SIG-M5 treated with dmso at 0.1 percent for 504 hours (cell line): ENCODE measurements at regions not wholly inside any gene's neighbourhood (a gene's known extent, or its start where the extent isn't known, plus 50 kb on each side); places are given as distances from the start of the nearest gene placed in this dataset.

Experiments
- DNase-seq: peaks from one replicate; lab custom pipeline; 2025; ENCODE audit not compliant: unreplicated experiment; lab: John Stamatoyannopoulos, UW

DNA sequence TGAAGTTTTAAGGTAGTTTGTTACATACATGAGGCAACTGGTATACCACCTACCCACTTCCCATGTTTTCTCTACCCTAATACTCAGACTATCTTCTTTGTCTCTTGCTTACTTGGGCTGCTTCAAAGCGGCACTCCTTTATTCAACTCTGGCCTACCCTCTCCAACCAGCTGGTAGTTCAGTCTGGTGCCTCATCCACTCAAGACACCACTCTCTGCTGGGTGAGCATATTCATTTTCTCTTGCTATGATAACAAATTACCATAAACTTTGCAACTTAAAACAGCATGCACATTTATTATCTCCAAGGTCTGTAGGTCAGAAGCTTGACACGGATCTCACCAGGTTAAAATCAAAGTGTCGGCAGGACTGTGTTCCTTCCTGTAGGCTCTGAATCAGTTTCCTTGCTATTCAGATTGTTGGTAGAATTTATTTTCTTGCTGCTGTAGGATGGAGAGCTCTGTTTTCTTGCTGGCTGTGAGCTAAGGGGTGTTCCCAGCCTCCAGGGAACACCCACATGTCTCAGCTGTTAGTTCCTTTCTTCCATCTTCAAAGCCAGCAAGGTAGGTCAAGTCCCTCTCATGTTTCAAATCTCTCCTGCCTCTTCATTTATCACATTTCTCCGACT is 666.0 kb downstream of the DIAPH3 start:
- no peak for DNase-seq

DNA sequence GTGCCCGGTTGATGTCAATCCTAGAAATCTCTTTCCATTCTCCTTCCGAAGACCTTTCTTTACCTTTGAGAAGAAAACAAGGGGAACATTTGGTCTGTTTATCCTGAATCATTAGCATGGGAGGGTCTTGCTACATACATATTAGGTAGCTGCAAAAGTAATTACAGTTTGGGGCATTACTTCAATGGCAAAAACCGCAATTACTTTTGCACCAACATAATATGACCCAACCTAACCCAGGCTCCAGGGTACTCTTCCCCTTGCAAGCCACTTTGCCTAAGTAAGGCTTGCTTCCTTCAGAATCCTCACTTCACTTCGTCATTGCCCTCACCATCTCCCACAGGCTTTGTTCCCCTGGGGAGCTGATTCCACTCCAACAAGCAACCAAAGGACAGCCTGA is 662.7 kb downstream of the DIAPH3 start:
- DNase-seq, result no peak

DNA sequence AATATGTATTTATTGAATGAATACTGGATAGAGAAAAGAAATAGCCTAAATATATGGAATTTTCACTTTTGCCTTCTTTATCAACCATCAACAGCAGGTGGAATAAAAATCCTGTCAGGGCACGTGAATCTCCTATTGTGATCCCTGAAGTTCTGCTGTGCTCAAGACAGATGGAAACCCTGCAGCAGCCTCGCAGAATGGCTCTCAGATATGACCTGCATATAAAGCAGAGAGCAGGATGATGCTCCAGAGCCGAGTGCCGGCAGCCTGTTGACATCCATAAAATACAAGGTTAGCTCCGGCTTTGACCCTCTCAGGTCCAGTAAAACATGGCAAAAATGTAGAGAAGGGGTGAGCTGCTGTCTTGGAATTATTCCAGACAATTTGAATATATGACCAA is 659.3 kb downstream of the DIAPH3 start:
- no peak for DNase-seq

DNA sequence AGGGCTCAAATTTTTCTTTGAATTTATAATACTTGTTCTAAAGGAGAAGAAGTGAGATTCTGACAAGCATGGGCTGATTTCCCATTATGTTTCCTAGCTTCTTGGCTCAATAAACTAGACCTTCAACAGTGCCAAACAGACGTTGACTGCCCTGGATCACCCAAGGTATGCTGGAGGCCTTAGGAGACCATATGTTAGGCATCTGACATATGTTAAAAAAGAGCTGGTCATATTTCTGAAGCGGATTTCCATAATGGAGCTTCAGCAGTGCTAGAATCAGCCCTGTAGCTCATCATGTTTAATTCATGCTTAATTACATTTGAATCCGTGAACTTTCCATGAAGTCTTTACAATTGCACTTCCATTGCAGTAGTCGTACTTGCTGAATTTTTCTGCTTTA is 653.3 kb downstream of the DIAPH3 start:
- DNase-seq, result no peak

DNA sequence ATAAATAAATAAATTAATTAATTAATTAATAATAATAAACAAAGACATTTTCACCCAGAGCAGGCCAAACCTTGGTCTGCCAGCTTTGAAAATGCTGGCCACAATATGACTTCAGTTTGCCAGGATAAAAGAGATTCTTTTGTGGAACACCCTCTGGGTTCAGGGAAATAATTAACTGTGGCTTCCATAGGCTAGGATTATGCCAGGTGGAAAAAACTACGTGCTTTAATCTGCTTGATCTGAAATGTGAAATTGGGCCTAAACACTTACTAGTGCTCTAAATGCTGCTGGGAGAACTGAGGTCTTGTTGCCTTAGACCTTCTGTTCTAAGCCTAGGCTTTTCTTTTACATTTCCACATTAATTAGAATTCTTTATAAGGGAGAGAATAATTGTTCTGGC is 650.0 kb downstream of the DIAPH3 start:
- no peak for DNase-seq

DNA sequence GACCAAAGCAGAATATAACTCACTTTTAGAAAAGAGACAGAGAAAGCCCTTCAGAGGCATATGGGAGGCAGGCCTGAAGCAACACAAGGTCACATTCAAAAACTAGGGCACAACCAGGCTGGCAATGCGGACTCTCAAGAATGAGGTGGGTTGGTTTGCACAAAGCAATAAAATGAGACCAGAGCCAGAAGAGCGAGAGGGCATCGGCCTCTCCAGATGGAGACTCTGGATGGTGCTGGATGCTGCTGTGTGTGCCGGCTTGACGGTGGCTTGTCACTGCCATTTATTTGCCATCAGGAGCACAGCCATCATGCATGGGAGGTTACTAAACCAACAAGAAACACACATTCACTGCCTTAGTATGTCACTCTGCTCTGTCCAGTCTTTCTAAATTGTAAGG is 649.4 kb downstream of the DIAPH3 start:
- DNase-seq, result no peak

DNA sequence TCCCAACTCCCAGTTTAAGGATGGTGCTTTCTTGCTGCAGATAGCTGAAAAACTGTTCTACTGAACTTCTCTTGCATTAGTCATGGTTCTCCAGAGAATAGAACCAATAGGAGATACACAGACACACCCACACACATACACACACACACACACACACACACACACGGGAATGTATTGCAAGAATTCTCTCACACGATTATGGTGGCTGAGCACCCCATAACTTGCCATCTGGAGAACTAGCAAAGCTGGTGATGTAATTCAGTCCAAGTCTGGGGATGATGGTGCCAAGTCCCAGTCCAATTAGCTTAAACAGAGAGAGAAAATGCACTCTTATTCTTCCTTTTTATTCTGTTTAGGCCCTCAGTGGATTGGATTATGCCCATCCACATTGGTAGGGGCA is 643.9 kb downstream of the DIAPH3 start:
- DNase-seq, result no peak

DNA sequence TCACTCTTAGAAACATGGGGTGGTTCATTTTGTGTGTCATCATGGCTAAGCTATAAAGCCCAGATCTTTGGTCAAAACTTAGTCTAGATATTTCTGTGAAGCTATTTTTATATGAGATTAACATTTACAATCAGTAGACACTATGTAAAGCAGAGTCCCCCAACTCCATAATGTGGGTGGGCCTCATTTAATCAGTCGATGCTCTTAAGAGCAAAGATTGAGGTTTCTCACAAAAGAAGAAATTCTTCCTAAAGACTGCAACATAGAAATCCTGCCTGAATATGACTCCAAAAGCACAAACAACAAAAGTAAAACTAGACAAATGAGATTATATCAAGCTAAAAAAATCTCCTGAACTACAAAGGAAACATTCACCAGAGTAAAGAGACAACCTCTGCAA is 642.2 kb downstream of the DIAPH3 start:
- no peak for DNase-seq

DNA sequence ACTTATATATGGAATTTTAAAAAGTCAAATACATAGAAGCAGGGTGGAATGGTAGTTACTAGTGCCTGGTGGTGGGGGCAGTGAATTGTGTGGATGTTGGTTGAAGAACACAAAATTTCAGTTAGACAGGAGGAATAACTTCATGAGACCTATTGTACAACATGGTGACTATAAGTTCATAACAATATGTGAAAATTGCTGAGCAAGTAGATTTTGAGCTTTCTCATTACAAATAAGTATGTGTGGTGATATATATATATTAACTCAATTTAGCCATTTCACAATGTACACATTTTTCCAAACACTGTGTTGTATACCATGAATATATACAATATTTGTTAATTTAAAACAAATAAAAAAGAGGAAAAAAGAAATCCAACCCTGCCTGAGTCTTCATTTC is 641.1 kb downstream of the DIAPH3 start:
- no peak for DNase-seq

DNA sequence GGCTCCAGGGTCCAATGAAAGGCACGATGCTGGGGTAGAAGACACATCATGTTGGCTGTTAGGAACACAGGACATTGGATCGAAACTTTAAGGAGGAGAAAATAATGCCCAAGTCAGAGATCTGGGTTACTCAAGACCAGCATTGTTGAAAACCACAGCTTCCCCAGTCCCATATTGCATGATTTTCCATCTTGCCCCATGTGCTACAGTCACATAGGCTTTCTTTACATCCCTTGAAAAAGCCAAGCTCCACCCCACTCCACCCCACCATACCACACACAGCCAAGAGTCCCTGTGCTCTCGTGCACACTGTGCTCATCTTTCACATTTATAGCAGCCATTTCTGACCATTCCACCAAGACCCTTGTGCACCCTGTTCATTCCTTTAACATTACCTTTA is 636.2 kb downstream of the DIAPH3 start:
- DNase-seq, result peak; percentile 88

DNA sequence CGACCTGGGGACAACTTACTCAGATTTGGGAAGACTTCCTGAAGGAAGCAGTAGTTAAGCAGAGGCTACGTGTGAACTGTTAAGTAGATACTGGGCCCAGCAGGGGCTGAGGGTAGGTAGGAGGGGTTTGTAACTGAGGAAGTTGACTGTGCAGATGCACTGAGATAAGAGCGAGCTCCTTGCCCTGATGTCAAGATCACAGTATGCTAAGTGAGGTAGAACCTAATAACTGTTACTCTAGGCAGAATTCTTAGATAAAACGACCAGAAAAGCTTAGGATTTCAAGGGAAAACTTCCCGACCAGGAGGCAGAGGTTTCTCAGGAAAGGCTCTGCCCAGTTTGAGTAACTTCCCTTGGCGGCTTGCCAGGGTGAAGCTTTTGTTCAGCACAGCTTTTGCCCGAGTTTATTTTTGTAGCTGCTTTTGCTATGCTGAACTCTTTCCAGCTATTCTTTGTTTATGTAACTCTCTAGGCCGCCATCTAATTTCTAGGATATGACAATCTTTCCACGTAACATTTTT is 632.1 kb downstream of the DIAPH3 start:
- peak; percentile 64 for DNase-seq

DNA sequence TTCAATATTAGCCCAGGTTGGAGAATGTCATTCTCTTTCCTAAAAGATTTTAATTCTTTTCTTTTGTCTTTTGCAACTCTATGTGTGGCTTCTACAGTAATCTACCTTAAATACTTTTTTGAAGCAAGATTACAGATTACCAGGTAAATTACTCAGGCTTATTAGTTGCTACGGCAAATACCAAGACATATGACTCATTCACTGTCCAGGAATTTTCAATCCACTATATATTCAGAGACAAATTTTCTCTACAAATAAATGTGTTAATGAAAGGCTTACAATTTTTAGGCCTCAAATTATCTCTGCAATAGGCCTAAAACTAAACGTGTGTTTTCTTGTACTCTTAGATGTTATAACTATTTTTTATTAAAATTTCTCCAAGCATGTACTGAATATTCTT is 631.3 kb downstream of the DIAPH3 start:
- DNase-seq, result no peak

DNA sequence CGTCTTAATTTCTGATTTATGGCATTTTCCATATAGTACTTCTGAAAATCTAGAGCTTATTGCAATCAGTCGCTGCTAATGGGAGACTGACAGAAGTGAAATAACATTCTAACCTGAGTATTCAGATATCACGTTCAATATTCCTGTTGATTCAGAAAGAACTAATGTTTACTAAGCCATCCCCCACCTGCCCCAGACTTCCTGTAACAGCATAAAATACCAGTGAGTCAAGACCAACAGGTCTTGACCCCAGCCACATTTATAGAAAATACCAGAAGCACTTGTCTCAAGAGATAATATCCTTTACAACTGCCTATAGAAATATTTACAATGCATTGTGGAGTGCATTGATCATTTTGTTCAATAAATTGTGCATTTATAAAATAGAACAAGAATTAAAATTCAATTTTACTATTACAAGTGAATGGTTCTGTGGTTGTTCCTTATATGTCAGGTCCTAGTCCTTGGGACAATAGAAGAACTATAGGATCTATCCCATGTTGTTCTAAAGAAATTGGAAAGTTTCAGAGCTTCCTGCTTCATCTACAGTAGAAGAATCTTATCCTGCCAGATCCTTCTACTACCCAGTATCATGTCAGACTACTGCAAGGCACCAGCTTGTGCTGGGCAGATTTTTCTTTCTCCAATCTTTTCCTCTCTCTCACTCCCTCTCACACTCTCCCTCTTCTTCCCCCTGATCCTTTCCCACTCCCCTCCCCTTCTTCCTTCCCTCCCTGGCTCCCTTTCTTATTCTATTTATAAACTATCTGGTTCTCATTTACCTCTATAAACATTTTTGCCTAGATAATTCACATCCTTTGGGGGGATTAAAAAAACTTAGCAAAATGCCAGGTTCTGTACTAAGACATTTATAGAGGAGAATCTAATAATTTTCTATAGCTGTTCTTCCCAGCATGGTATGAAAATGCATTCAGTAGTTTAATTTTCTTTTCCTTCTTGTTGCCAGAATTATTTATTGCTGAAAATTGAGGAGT is 629.9 kb downstream of the DIAPH3 start:
- DNase-seq, result no peak

DNA sequence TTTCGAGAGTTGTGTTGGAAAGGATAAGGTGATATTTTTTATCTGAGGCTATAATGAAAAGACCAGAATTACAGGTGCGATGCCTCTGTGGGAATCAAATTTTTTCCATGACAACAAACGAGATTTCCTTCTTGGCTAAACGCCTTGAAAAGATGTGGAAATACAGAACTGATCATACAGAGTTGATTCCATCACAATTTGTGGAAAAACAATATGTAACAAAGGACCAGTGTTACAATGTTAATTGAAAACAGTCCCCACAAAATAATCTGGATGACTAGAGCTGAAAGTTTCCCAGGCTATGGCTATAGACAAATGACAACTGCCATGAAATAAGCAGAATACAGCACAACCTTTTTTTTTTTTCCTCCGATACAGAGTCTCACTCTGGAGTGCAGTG is 628.9 kb downstream of the DIAPH3 start:
- no peak for DNase-seq

DNA sequence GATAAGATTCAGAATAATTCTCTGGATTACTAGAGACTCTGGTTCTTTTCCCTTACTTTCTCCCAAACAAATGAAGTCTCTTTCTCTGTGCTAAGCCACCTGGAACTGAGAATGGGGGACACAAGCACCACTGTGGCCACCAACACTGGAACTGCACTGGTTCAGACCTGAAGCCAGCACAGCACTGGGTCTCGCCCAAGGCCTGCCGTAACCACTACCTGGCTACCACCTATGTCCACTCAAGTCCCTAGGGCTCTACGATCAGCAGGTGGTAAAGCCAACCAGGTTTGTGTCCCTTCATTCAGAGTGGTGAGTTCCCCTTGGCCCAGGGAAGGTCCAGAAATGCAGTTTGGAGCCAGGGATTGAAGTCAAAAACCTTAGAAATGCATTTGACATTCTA is 626.2 kb downstream of the DIAPH3 start:
- no peak for DNase-seq

DNA sequence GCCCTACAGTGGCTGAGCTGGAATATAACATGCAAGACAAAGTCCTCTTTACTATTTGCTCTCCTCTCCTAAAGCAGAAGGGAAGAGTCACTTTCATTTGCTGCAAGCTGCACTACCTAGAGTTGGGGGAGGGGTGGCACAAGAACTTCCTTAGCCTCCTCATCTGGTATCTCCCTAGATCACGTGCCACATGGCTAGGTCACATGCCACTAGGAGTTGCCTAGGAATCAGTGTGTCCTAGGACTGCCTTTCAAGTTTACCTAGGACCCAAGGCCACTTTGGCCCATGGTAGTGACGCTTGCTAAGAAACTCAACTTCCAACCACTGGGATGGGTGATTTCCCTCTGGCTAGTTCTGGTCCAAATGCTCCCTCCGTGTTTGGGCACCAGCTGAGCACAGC is 625.2 kb downstream of the DIAPH3 start:
- no peak for DNase-seq

DNA sequence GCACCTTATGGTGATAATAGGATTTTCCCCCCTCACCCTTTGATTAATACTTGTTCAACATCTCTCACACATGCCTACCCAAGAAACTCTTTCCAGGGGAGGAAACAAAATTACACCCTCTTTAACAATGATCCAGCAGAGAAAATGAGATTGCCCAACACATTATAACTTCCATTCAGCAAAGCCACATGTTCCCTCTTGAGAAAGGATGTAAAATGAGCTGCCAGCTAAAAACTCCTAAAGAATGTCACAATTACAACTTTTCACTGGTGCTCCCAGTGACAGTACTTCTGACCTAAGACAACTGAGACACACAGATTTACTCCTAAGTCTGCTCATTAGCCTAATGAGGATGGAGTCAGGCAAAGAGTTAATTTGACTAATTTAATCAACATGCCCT is 621.4 kb downstream of the DIAPH3 start:
- DNase-seq, result peak; percentile 22

DNA sequence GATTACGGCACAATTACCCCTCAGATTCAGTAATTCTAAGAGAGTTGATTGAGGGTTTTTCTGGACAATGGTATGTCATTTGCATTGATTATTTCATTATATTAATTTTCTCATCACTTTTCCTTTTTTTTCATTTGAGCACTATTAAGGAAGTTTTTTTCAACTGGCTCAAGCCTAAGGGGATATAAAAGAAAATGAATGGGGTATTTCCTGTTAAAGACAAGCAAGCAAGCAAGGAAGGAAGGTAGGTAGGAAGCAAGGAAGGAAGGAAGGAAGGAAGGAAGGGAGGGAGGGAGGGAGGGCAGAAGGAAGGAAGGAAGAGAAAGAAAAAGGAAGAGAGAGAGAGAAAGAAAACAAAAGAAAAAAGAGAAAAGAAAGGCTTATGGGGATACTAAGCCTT is 620.3 kb downstream of the DIAPH3 start:
- DNase-seq, result no peak

DNA sequence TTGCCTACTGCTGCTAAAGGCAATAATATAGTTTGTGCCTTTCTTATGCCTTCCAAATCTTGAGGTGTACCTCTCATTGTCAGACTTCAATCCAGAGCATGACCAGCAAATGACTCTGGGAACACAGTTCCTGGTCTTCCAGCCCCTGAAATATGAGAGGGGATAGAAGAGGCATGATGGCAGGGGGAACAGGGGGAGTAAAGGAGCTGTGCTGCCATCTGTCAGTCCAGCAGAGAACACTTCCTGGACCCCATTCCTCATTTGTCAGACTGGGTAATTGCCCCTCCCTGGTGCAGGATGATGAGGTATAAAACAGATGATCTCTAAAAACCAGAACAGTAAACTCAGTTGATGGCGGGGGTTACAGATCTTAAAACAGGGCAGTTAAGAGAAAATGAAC is 618.7 kb downstream of the DIAPH3 start:
- no peak for DNase-seq

DNA sequence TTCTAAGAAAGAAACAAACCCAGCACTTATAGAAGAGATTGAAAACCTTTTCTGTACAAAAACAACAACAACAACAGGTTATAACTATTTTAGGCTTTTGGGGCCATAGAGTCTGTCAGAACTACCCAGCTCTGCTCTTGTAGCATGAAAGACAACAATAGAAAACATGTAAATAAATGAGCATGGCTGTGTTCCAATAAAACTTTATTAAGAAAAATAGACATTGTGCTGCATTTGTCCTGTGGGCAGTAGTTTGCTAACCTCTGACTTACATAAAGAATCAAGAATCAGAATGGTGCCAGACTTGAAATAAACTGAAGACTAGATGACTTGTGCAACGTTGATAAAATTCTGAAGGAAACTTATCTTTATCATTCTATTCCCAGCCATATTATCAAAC is 617.5 kb downstream of the DIAPH3 start:
- no peak for DNase-seq

DNA sequence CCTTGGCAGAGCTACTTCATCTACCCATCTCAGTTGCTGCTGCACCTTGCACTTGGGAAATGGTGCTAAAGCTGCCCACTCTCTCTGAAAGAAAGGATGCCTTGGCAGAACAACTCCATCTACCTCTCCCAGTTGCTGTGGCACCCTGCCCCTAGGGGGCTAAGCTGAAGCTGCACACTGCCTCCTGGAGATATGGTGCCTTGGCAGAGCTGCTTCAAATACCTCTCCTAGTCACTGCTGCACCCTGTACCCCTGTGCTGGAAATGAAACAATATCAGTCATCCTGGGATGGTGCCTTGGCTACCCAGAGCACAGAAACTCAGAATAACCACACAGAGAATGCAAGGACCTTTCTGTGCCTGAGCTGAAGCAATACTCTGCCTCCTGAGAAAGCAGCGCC is 615.8 kb downstream of the DIAPH3 start:
- DNase-seq, result no peak

DNA sequence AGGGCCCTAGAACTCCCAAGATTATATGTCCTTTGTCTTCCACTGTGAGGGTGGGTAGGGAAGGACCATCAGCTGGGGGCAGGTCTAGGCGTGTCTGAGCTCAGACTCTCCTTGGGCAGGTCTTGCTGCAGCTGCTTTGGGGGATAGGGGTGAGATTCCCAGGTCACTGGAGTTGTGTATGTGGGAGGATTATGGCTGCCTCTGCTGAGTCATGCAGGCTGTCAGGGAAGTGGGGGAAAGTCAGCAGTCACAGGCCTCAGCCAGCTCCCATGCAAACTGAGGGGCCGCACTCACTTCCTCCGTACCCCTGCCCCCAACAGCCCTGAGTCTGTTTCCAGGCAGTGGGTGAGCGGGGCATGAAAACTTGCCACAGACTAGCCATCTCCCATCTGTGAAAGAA is 600.8 kb downstream of the DIAPH3 start:
- DNase-seq, result no peak
